KOPT-K1 (cell line): ENCODE measurements at regions not wholly inside any gene's neighbourhood (a gene's known extent, or its start where the extent isn't known, plus 50 kb on each side); places are given as distances from the start of the nearest gene placed in this dataset.
"Not testable (repeated sequence)": the region's sequence is repeated elsewhere in the genome, so short reads cannot be mapped to it uniquely, and the experiment has no call there.

Source experiments
- H3K27ac ChIP-seq: fragments of 200-600 bp; sonication (generic); 2 replicates; pipeline ENCODE4 v1.5.1; 2016; ENCODE audit warnings: antibody characterized with exemption, mild to moderate bottlenecking, low read depth, low read length; ENCODE audit not compliant: poor library complexity, severe bottlenecking
- H3K36me3 ChIP-seq: fragments of 200-600 bp; sonication (generic); 2 replicates; pipeline ENCODE4 v1.5.1; 2017; ENCODE audit warnings: antibody characterized with exemption, mild to moderate bottlenecking, low read length, moderate library complexity; ENCODE audit not compliant: insufficient read depth
- H3K9me3 ChIP-seq: fragments of 200-600 bp; sonication (generic); 2 replicates; pipeline ENCODE4 v1.5.1; 2017; ENCODE audit warnings: antibody characterized with exemption, low read length, mild to moderate bottlenecking; ENCODE audit not compliant: insufficient read depth, poor library complexity, severe bottlenecking

DNA sequence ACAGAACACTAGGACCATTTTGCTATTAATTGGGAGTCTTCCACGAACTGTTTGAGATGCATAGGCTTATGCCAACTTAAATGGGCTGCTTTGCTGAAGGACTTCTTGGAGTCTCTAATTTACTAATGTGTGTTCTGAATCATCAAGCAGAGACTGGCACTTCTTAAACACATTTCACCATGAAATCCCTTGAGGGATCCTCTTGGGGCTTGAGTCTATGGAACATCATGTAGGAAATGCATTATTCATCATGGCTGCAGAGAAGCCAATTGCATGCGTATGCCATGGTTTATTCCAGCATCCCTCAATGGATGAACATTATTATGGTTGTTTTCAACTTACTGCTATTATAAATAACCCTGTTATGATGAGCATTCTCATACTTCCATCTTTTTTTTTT, 73.4 kb downstream of the FGD2 start:
- no peaks in the 10 kb centered on the region for H3K9me3 ChIP-seq

DNA sequence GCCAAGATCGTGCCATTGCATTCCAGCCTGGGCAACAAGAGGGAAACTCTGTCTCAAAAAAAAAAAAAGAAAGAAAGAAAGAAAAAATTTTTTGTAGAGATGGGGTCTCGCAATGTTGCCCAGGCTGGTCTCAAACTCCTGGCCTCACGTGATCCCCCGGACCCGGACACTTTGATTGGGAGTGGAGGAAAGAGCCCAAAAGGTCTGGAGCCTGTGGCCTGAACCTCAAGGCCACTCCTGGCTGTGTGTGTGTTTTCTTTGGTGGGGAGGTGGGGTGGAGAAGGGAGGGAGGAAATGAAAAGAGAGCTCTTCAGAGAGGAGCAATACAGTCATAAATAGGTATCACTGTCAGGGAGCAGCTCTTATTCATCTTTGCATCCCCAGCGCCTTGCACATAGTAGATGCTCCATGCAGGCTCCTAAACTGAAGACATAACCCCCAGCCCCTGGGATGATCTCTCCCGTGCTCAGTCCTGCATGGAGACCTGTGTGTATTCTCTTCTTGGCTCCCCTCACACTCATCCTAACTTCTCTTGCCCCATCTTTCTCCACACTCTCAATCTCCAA, 75.7 kb downstream of the FGD2 start:
- no peak overlapping the region for H3K27ac ChIP-seq
- H3K9me3 ChIP-seq, result no peaks in the 10 kb centered on the region
- no peaks in the 10 kb centered on the region for H3K36me3 ChIP-seq

More for the DNA sequence above, 73.4 kb downstream of the FGD2 start:
- no peak overlapping the region for H3K27ac ChIP-seq
- no peaks in the 10 kb centered on the region for H3K36me3 ChIP-seq

DNA sequence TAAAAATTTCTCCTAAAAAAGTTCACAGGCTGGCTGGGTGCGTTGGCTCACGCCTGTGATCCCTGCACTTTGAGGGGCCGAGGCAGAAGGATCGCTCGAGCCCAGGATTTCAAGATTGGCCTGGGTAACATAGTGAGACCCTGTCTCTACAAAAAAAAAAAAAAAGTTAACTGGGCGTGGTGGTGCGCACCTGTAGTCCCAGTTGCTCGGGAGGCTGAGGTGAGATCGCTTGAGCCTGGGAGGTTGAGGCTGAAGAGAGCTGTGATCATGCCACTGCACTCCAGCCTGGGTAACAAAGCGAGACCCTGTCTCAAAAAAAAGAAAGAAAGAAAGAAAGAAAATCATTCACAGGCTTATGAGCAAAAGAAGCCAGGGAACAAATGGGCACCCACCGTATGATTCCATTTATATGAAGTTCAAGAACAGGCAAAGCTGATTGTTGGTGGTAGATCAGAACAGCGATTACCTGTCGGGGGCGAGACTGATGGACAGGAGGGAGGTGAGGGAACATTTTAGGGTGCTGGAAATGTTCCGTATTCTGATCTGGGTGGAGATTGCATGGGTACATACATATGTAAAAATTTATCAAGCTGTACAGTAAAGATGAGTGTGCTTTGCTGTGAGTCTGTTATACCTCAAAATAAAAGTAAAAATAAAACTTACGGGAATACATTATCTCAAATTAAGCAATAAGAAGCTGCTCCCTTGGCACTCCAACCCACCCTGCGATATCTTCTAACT, 77.1 kb downstream of the FGD2 start:
- no peak overlapping the region for H3K27ac ChIP-seq

DNA sequence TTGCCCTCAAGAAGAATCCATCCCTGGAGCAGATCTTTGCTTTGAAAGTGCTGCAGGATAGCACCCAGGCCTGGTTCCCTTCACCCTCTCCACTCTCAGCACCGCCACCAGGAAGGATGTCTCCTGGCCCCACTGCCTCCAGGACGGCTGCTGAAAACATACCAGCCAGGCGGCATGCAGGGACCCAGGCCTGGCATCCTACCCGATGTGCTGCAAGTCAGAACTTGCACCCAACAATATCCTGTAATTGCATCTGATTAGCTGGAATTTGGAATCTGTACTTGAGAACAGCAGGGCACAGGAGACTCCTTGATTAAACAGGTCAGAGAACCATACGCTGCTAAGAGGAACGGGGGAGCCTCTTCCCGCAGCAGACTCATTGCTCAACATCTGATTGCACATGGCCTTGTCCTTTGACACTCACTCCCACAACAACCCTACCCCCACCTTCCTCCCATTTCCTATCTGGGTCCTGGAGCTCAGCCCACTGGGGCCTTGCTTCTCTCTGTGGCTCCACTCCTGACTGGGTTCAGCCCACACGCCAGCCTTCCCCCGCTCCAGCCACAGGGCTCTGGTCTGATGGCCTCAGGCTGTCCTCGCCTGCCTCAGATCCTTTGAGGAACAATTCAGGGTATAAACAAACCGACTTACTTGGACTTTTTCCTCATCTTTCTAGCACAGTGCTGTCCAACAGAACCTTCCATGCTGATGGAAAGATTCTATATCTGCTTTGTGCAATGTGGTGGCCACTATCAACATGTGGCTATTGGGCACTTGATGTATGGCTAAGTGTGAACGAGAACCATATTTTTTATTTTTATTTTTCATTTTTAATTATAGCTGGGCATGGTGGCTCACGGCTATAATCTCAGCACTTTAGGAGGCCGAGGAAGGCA, 78.0 kb downstream of the FGD2 start:
- H3K27ac ChIP-seq, result no peak overlapping the region
- no peaks in the 10 kb centered on the region for H3K36me3 ChIP-seq
- no peaks in the 10 kb centered on the region for H3K9me3 ChIP-seq

More for the DNA sequence above, 77.1 kb downstream of the FGD2 start:
- Histone ChIP-seq H3K9me3 (no peaks in the 10 kb centered on the region), H3K36me3 (no peaks in the 10 kb centered on the region)

DNA sequence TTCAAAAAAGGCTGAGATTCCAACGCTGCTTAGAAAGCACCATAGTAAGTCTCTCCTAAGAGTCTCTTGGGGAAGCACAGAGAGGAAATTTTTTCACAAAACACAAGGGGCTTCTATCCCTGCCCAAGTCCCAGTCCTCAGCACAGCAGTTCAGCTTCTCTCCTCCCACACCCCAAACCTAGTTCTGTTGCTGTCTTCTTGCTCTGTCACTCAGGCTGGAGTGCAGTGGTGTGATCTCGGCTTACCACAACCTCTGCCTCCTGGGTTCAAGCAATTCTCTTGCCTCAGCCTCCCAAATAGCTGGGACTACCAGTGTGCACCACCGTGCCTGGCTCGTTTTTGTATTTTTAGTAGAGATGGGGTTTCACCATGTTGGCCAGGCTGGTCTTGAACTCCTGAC, 79.2 kb downstream of the FGD2 start:
- not testable (repeated sequence) for H3K36me3 ChIP-seq, H3K27ac ChIP-seq, H3K9me3 ChIP-seq

DNA sequence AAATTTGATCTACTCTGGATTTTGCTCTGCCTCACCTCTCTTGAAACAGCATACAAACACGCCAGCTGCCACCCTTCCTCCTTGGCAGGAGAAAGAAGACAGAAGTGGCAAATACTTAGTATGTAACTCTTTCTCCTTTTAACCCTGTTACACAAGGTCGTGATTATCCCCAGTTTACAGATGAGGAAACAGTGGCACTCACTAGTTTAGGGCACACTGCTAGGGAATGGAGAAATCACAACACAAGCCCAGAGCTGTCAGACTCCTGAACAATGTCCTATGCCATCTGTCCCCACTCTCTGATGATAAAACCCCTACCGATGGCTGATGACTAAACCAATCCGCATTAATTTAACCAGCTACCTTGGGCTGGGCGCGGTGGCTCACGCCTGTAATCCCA, 79.7 kb downstream of the FGD2 start:
- no peak overlapping the region for H3K27ac ChIP-seq
- H3K9me3 ChIP-seq, result no peaks in the 10 kb centered on the region
- H3K36me3 ChIP-seq, result no peaks in the 10 kb centered on the region

DNA sequence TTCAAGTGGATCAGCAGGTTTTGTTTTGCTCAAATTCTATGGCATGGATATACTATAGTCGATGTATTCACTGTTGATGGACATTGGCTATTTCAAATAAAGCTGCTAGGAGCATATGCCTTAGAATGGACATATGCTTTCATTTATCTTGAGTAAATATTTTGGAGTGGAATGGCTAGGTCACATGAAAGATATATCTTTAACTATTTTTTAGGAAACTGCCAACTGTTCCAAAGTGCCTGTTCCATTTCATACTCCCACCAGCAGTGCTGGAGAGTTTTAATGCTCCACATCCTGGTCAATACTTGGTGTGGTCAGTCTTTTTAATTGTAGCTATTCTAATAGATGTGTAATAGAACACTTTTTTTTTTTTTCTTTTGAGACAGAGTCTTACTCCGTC, 81.1 kb upstream of the PIM1 start:
- Histone ChIP-seq H3K36me3 (no peaks in the 10 kb centered on the region), H3K27ac (no peak overlapping the region), H3K9me3 (no peaks in the 10 kb centered on the region)

DNA sequence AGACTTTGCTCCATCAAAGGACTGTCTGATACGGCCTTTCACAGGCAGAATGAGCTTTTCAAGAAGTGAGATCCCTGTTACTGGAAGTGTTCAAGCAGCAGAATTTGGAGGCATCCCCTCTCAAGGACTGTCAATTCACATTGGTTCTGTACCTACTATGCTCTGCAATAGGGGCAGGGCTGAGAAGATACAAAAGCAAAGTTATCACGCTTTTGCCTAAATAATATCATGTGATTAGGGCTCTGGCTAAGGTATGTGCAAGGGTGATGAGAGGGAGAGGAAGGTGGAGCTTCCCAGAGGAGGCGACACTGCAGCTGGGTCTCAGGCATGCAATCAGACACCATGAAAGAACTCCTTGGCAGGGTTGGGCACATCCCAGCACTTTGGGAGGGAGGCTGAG, 80.2 kb upstream of the PIM1 start:
- Histone ChIP-seq H3K36me3 (no peaks in the 10 kb centered on the region), H3K9me3 (no peaks in the 10 kb centered on the region), H3K27ac (no peak overlapping the region)

DNA sequence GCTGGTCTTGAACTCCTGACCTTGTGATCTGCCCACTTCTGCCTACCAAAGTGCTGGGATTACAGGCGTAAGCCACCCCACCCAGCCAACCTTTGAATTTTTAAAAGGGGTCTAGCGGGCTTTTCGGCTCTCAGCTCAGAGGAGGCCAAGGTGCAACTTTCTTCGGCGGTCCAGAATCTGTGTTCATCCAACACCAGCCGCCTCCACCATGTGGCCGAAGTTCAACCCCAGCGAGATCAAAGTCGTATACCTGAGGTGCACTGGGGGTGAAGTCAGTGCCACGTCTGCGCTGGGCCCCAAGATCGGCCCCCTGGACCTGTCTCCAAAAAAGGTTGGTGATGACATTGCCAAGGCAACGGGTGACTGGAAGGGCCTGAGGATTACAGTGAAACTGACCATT, 78.8 kb upstream of the PIM1 start:
- H3K9me3 ChIP-seq, H3K27ac ChIP-seq, H3K36me3 ChIP-seq: not testable (repeated sequence)

DNA sequence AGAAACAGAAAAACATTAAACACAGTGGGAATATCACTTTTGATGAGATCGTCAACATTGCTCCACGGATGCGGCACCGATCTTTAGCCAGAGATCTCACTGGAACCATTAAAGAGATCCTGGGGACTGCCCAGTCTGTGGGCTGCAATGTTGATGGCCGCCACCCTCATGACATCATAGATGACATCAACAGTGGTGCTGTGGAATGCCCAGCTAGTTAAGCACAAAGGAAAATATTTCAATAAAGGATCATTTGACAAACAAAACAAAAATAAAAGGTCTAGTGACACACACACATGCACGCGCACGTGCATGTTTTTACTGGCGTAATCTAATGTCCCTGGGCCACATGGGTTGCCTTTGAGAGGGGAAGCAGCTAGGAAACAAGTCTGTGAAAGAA, 78.4 kb upstream of the PIM1 start:
- not testable (repeated sequence) for H3K27ac ChIP-seq, H3K36me3 ChIP-seq

DNA sequence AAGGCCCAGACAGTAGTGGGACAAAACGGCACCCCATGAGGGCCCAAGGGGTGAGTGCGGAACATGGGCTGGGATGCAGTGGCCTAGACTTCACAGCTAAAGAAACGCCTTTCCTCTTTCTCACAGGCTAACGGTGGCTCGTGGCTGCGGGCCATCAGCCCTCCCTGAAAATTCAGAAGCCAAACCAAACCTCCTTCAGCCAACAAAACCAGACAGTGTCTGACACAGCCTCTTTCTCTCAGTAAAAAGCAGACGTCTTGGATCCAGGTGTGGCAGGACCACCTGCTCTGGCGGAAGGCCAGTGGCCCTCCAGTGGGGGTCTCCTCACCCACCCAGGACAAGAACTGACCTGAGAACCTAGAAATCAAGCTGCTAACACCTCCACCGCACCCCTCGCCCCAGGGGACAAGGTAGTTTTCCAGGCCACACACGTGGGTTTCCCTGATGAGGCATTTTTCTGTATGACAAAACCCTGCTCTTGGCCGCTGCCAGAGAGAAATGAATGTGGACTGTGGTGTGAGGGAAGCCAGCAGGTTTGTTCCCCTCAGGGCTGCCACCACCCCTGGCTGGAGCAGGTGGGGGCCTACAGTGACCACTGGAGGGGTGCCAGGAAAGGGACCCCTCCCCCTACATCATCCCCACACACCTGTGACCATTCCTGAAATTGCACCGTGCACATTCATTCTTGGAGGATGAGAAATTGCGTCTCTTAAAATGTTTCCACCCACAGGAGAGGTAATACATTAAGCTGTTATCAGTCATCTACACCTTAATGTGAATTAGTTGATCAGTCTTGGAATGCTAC, 76.8 kb upstream of the PIM1 start:
- Histone ChIP-seq H3K9me3 (no peaks in the 10 kb centered on the region), H3K36me3 (no peaks in the 10 kb centered on the region), H3K27ac (peak overlapping the region; percentile 17)

More for the DNA sequence above, 78.4 kb upstream of the PIM1 start:
- H3K9me3 ChIP-seq, result not testable (repeated sequence)

DNA sequence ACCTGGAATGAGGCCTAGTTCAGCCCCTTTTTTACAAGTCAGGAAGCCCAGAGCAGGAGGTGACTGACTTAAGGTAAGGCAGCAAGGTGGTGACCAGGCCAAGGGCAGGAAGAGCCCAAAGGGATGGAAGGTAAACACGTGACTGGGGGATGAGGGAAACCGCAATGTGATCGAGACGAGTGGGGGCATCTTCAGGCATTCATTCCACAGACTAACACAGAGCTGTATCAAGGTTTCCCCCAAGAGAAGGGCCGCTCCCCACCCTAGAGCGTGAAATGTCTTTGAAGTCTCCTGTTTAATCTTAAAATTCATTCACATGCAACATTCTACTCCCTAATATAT, 76.3 kb upstream of the PIM1 start:
- Histone ChIP-seq H3K27ac (peak overlapping the region; percentile 17), H3K9me3 (no peaks in the 10 kb centered on the region), H3K36me3 (no peaks in the 10 kb centered on the region)

DNA sequence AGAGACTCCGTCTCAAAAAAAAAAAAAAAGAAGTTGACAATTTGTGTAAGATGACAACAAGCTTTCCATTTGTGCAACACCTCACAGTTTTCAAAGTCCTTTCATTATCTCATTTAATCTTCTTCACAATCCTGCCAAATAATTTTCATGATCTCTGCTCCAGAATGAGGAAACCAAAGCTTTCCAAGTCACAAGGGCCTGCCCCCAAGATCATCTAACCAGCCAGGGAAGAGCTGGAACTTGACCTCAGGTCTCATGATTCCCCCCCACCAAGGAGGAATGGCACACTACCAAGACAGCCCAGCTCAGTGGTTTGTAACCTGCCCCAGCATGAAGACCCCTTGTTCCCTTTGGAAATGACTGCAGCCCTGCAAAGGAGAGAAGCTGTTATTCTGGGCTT, 74.0 kb upstream of the PIM1 start:
- H3K27ac ChIP-seq, result no peak overlapping the region
- H3K9me3 ChIP-seq, result no peaks in the 10 kb centered on the region
- no peaks in the 10 kb centered on the region for H3K36me3 ChIP-seq

DNA sequence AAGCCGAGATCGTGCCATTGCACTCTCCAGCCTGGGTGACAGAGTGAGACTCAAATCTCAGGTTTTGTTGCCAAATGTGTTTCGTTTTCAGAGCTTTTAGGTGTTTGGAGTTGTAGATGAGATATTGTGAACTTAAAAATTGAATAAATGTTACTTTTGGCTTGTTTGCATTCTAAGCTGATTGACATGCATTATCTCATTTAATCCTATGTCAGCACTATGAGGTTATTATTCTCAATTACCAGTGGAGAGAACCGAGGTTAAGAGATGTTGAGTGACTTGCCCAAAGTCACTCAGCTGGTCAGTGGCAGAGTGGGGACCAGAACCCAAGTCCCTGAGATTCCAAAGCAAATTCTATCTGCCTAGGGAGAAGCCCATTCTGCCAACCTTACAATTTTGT, 72.6 kb upstream of the PIM1 start:
- H3K9me3 ChIP-seq, result no peaks in the 10 kb centered on the region
- H3K27ac ChIP-seq, result no peak overlapping the region
- H3K36me3 ChIP-seq, result no peaks in the 10 kb centered on the region

DNA sequence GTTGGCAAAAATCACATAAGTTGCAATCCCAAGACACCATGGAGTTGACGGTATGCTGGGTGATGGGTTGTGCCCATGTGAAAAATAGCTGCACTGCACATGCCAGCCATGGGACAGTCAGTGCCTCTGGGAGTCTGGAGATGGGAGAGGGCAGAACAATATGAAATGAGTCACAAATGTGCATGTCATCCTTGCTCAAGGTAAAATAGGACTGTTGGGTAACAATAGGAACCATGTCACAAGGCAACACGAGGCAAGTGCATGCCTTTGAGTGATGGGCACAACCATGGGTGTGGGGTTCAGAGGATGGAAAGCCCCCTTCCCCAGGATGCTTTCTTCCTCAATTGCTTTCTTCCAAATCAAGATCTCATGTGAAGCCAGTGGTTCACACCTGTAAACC, 70.5 kb upstream of the PIM1 start:
- H3K36me3 ChIP-seq, result no peaks in the 10 kb centered on the region
- H3K27ac ChIP-seq, result no peak overlapping the region
- no peaks in the 10 kb centered on the region for H3K9me3 ChIP-seq
